RWPE1 (cell line): ENCODE measurements at regions not wholly inside any gene's neighbourhood (a gene's known extent, or its start where the extent isn't known, plus 50 kb on each side); places are given as distances from the start of the nearest gene placed in this dataset.
A peak's percentile ranks its signal among the peaks of the same experiment; 100 is the strongest.

ENCODE experiments used
- CTCF ChIA-PET: fragments of 350-600 bp; sonication (Branson Sonifier 250); formaldehyde crosslinking; extraction: SDS; loops from one replicate; lab custom pipeline; 2021; lab: Yijun Ruan, JAX
- POLR2A ChIA-PET: fragments of 400-600 bp; formaldehyde crosslinking; extraction: SDS; loops from one replicate; lab custom pipeline; 2020; ENCODE audit warnings: antibody characterized with exemption; ENCODE audit not compliant: low non-redundant PET; lab: Yijun Ruan, JAX
- DNase-seq: peaks from one replicate; pipeline ENCODE4 v3.0.0; 2012; ENCODE audit warnings: low spot score
- H3K27ac ChIP-seq: fragments of 450-650 bp; 2 replicates; pipeline ENCODE4 v1.5.1; 2017
- TF ChIP-seq, protein P1 (sequence below): fragments of 450-650 bp; conservative IDR thresholded peaks from 2 replicates; pipeline ENCODE4 v1.5.1; 2017; ENCODE audit warnings: low read depth, mild to moderate bottlenecking

DNA sequence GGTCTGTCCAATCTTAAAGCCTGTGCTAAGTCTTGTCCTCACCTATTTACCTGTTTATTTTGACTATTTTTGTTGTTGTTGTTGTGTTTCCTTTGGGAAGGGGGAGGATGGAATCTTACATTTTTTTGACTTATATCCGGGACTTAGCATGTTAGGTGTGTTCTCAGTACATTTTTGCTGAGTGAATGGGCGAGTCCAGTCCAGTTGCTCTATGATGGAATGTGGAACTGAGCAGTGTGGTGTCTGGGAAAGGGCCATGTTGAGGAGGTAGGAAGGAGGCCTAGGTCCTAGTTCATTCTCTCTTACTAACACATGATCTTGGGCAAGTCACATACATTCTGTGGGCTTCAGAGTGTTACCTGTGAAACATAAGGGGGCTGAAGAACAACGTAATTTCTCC is 80.9 kb upstream of the SLC38A2 start:
- CTCF ChIA-PET: no interaction called here
- TF ChIP-seq, protein P1, sequence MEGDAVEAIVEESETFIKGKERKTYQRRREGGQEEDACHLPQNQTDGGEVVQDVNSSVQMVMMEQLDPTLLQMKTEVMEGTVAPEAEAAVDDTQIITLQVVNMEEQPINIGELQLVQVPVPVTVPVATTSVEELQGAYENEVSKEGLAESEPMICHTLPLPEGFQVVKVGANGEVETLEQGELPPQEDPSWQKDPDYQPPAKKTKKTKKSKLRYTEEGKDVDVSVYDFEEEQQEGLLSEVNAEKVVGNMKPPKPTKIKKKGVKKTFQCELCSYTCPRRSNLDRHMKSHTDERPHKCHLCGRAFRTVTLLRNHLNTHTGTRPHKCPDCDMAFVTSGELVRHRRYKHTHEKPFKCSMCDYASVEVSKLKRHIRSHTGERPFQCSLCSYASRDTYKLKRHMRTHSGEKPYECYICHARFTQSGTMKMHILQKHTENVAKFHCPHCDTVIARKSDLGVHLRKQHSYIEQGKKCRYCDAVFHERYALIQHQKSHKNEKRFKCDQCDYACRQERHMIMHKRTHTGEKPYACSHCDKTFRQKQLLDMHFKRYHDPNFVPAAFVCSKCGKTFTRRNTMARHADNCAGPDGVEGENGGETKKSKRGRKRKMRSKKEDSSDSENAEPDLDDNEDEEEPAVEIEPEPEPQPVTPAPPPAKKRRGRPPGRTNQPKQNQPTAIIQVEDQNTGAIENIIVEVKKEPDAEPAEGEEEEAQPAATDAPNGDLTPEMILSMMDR: no peak
- POLR2A ChIA-PET: no interaction called here
- no peak overlapping the region for H3K27ac ChIP-seq
- peak; percentile 49 for DNase-seq

DNA sequence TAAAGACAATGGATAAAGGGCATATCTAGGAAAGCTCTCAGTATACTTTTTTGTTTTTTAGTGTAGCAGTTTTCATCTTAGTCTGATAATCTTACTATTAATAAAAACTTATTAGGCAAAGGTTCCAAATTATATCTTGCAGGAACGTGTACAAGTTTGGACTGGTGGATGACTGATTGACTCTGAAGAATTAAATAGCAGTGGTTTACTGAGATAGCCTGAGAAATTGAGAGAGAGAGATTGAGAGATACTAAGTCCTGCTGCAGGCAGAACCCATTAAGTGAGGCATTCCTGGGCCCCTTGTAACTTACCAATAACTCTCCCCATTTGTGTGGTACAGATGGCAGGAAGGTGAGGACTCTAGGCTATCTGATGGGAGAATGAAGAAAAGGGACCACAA is 80.2 kb upstream of the SLC38A2 start:
- no peak overlapping the region for H3K27ac ChIP-seq
- POLR2A ChIA-PET: no interaction called here
- TF ChIP-seq, protein P1: no peak
- no peak for DNase-seq
- CTCF ChIA-PET: interaction anchor here (0.6 kb wide), 1 partner anchor 724 kb away, joined by 3 read pairs; no protein-coding TSS in a partner anchor

DNA sequence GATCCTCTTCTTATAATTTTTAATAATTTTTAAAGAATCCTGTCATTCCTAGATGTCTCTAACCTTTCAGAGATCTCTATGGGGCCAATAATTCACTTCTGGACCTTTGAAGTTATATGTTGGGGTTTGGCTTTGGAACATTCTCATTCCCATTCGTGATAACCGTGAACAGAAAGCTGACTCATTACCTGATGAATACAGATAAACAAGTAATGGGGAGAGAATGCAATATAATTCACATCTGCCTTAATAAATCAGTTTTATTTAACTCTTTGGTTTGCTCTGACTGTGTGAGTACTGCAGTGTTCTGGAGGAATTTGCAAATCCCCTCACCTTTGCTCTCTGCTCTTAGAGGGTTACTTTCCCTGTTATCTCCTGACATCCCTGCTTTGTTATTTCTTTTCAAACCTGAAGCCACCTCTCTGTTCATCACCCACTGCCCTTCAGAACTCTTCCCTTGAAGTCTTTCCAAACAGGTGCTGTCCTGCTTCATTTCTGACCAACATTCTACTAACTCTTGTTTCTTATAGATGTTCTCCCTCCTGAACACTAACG is 79.6 kb upstream of the SLC38A2 start:
- DNase-seq: no peak
- POLR2A ChIA-PET: no interaction called here
- TF ChIP-seq, protein P1: no peak

DNA sequence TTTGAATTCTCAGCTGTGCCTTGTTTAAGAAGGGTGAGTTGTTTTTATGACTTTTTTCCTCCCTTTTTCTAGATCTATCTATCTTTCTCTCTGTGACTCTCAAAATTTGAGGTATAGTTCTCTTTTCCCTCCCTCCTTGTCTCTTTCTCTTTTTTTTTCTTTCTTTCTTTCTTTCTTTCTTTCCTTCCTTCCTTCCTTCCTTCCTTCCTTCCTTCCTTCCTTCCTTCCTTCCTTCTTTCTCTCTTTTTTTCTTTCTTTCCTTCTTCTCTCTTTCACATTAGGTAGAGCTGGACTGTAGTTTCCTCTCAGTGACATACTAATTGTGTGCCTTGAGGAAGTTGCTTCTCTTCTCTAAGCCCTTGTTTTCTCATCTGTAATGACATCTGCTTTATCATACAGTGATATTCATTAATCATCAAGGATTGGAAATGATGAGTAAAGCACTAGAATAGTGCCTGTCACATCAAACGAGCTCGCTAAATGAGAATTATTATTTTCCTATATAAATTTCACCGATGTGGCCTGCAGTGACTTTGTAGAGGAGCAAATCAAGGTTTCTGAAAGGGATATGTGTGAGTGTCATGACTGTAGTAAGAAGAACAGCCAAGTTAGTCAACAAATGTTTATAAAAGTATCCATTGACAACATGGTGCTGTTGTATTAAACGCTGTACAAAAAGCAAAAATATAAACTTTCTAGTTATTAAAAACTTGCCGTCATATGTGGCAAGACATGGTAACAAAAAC is 78.9 kb upstream of the SLC38A2 start:
- H3K27ac ChIP-seq: no peak overlapping the region
- no peak for DNase-seq
- CTCF ChIA-PET: no interaction called here
- TF ChIP-seq, protein P1: no peak
- POLR2A ChIA-PET: no interaction called here

More for the DNA sequence above, 79.6 kb upstream of the SLC38A2 start:
- H3K27ac ChIP-seq: no peak overlapping the region
- CTCF ChIA-PET: interaction anchor here (0.6 kb wide), 2 partner anchors 68 to 724 kb away, joined by 3 read pairs; no protein-coding TSS in a partner anchor

DNA sequence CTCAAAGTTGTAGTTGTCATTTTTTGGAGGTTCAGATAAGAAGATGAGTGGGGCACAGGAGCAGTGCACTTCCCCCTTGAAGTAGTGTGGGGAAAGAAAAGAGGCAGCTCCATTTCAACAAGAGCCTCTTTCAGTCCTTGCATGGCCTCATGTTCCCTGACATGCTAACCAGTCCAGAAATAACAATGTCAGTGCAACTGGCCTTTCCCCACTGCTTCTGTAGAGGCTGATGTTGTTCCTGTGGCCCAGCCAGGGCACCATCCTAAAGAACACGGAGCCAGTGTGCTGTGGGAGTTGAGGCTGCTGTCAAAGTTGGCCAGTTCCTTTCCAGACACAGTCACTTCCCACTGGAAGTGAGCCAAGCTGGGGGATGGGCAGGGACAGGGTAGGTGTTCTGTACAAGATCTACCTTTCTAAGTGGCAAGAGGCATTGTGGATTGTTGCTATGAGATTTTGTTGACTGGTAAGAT is 77.7 kb upstream of the SLC38A2 start:
- CTCF ChIA-PET: interaction anchor here (0.6 kb wide), 1 partner anchor 225 kb away, joined by 3 read pairs; no protein-coding TSS in a partner anchor
- TF ChIP-seq, protein P1: no peak
- POLR2A ChIA-PET: no interaction called here
- H3K27ac ChIP-seq: peak overlapping the region; percentile 47; the same call in 1 of the 2 replicates
- no peak for DNase-seq

DNA sequence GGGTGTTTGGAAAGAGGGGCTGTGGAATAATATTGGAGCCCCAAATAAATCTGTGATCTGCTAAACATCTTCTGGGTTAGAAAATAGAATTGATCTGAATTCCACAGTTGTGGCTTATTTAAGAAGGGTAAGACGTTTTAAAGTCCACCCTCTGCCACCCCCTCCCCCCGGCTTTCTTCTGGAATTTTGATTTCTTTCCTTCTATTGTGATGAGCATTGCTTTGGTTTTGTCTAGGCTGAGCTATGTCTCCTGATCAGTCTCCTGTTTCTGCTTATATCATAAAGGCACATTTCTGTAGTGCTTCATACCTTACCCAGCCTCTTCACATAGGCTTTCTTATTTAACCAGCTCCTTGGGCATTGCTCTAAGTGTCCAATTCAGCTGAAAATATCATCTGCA is 77.3 kb upstream of the SLC38A2 start:
- ChIA-PET CTCF (no interaction called here), POLR2A (no interaction called here)
- H3K27ac ChIP-seq: no peak overlapping the region
- TF ChIP-seq, protein P1: no peak
- DNase-seq: no peak
